Naive thymus-derived CD8-positive, alpha-beta T cell (primary cell): ENCODE measurements at regions not wholly inside any gene's neighbourhood (a gene's known extent, or its start where the extent isn't known, plus 50 kb on each side); places are given as distances from the start of the nearest gene placed in this dataset.
A peak's percentile ranks its signal among the peaks of the same experiment; 100 is the strongest.
"Not testable (repeated sequence)": the region's sequence is repeated elsewhere in the genome, so short reads cannot be mapped to it uniquely, and the experiment has no call there.

Experiments
- ATAC-seq, 2 donors: fragments of 150-1000 bp; cut with Tn5 transposase in 1 of 2; sonication (Bioruptor Pico), chemical (Tn5 transposase) in 1 of 2; 1 replicate in 1 of 2; 2 replicates in 1 of 2; pipeline ENCODE4 v1.10.0; 2021; ENCODE audit warnings: mild to moderate bottlenecking in 2 of 2, moderate library complexity in 2 of 2
- POLR2A ChIA-PET: fragments of 350-600 bp; sonication (Branson Sonifier 250); formaldehyde crosslinking; loops from one replicate; lab custom pipeline; 2021; ENCODE audit warnings: antibody characterized with exemption; lab: Charles Lee
- DNase-seq, 10 donors: peaks; one replicate each; pipeline versions ENCODE4 v3.0.0 to v3.0.0-alpha.2; 2020 to 2022
- H3K27ac Mint-ChIP-seq, 10 donors: one replicate each; pipeline ENCODE4 v1.8.0; 2020 to 2022; ENCODE audit warnings: mild to moderate bottlenecking in 10 of 10, mixed read lengths in 10 of 10, moderate library complexity in 4 of 10, inconsistent platforms in 1 of 10
- H3K27me3 Mint-ChIP-seq, 5 donors: one replicate each; pipeline ENCODE4 v1.8.0; 2021 to 2022; ENCODE audit warnings: mixed read lengths in 5 of 5
- H3K36me3 Mint-ChIP-seq, 3 donors: one replicate each; pipeline ENCODE4 v1.8.0; 2020 to 2022; ENCODE audit warnings: mixed read lengths in 3 of 3, mild to moderate bottlenecking in 2 of 3, inconsistent platforms in 1 of 3
- H3K4me1 Mint-ChIP-seq, 4 donors: one replicate each; pipeline ENCODE4 v1.8.0; 2021 to 2022; ENCODE audit warnings: mixed read lengths in 4 of 4
- H3K4me3 Mint-ChIP-seq, 10 donors: one replicate each; pipeline ENCODE4 v1.8.0; 2020 to 2022; ENCODE audit warnings: mild to moderate bottlenecking in 10 of 10, mixed read lengths in 10 of 10, moderate library complexity in 6 of 10, inconsistent platforms in 1 of 10
- H3K9me3 Mint-ChIP-seq, 9 donors: one replicate each; pipeline ENCODE4 v1.8.0; 2020 to 2022; ENCODE audit warnings: mixed read lengths in 9 of 9, mild to moderate bottlenecking in 3 of 9, inconsistent platforms in 1 of 9, moderate library complexity in 1 of 9

DNA sequence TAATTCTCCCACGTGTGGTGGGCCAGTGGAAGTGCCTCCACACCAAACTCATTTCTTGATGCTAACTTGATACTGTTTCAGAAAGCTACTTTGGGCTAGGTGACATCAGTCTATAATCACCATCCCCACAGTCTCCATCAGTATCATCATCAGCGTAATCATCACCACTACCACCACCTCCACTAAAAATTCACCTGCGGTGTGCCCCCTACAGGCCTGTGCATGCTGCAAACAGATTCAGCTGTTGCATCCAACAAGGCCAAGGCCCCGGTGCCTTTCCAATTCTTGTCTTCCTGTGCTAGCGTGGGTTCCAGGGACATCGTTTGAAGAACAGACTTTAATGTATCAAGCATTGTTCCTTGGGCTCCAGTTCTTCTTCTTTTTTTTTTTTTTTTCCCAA is 201.3 kb upstream of the EXOC2 start:
- no peak overlapping the region for H3K27ac Mint-ChIP-seq
- POLR2A ChIA-PET, result no interaction called here
- no peak overlapping the region for H3K4me3 Mint-ChIP-seq
- H3K27me3 Mint-ChIP-seq, result peaks cover 5 to 33% (median 12%) of the 10 kb centered on the region in 5 donors
- ATAC-seq (no peak), DNase-seq (no peak)
- no peaks in the 10 kb centered on the region for H3K36me3 Mint-ChIP-seq
- peaks cover 0 to 2% (median 0%) of the 10 kb centered on the region in 4 donors for H3K4me1 Mint-ChIP-seq
- H3K9me3 Mint-ChIP-seq, result no peaks in the 10 kb centered on the region

DNA sequence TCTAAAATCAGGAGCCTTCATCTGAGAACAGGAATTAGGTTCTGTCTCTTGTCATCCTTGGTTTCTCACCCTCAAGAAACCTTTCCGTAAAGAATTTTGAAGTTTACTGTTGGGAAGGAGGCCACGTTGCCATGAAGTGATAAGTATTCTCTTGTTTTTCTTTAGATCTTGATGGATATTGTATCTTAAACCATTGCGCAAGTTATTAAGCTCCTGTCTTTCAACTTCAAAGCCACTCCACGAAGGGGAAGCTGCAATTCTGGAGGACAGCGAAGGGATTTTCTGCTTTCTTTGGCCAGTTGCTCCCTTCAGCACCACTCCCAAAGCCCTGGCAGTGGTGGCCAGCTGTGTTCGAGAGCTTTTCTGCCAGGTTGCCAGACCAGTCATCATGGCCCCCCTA is 198.1 kb upstream of the EXOC2 start:
- DNase-seq (no peak), ATAC-seq (no peak)
- Mint-ChIP-seq H3K36me3 (no peaks in the 10 kb centered on the region), H3K27me3 (peaks cover 0 to 13% (median 4%) of the 10 kb centered on the region in 5 donors), H3K27ac (no peak overlapping the region), H3K4me1 (peaks cover 0 to 2% (median 0%) of the 10 kb centered on the region in 4 donors), H3K4me3 (no peak overlapping the region), H3K9me3 (no peaks in the 10 kb centered on the region)
- POLR2A ChIA-PET, result no interaction called here

DNA sequence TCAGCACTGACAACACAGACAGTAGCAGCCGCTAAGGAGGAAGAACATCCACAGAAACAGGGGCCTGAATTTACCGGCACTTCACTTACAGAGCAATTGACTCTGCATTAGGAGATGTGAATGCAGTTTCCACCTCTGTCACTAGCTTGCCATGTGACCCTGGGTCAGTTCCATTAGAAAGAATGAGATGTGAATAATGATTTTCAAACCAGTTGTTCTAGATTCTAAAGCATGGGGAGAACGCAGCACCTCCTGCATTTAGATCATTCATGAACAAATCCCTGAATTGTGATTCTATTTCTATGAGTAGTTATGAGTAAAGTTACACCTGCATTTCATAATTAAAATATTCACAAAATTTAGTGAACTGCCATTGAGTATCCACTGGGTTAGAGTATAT is 197.3 kb upstream of the EXOC2 start:
- H3K36me3 Mint-ChIP-seq, result no peaks in the 10 kb centered on the region
- DNase-seq (no peak), ATAC-seq (no peak)
- no peak overlapping the region for H3K27ac Mint-ChIP-seq
- peaks cover 2 to 4% (median 3%) of the 10 kb centered on the region in 4 donors for H3K4me1 Mint-ChIP-seq
- POLR2A ChIA-PET, result no interaction called here
- no peak overlapping the region for H3K4me3 Mint-ChIP-seq
- no peaks in the 10 kb centered on the region for H3K9me3 Mint-ChIP-seq
- peaks cover 0 to 12% (median 4%) of the 10 kb centered on the region in 5 donors for H3K27me3 Mint-ChIP-seq

DNA sequence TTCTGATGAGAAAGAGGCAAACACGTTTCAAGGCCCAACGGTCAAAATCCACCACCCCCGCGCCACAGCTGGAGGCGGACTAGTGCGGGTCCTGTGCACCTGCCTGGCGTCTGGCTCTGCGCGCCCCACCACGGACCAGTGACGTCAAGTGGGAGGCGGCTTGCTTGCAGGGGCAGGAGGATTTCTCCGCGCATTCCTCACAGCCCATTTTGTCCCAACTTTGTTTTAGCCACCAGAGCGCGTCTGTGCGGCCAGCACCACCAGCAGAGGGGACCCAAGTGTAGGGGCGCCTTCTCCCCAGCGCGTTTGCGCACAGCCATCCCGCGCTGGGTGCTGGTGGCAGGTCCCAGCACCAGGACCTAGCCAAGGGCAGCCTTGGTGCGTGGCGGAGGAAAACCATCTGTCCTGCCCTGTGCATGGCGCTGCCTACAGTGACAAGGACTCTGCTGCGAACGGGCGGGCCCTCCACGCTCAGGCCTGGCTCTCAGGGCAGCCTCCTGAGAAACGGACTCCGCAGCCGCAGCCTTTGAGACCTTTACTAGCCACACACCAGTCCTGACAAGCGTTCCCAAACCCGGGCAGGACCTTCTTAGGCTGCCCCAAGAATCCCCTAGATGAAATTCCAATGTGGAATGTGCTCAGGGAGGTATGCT is 194.8 kb upstream of the EXOC2 start:
- Mint-ChIP-seq H3K36me3 (no peaks in the 10 kb centered on the region), H3K27me3 (peaks cover 0 to 13% (median 4%) of the 10 kb centered on the region in 5 donors), H3K4me1 (peaks cover 5 to 13% (median 10%) of the 10 kb centered on the region in 4 donors), H3K4me3 (no peak overlapping the region), H3K27ac (no peak overlapping the region), H3K9me3 (no peaks in the 10 kb centered on the region)
- DNase-seq, result no peak
- ATAC-seq, result no peak
- POLR2A ChIA-PET, result no interaction called here

- H3K36me3 Mint-ChIP-seq, H3K4me3 Mint-ChIP-seq, H3K9me3 Mint-ChIP-seq, H3K27ac Mint-ChIP-seq, POLR2A ChIA-PET, DNase-seq, ATAC-seq: not testable (repeated sequence)
- peaks cover 4 to 27% (median 8%) of the 10 kb centered on the region in 5 donors for H3K27me3 Mint-ChIP-seq
- peaks cover 3 to 13% (median 10%) of the 10 kb centered on the region in 4 donors for H3K4me1 Mint-ChIP-seq
Observed at GRCh38 chr6:886116-886515, 193.2 kb upstream of the EXOC2 start.

GRCh38 chr6:885051-885590 is 192.2 kb upstream of the EXOC2 start:
- peak overlapping the region in 1 of 10 donors; percentile 2 for H3K27ac Mint-ChIP-seq
- H3K27me3 Mint-ChIP-seq, result peaks cover 4 to 37% (median 10%) of the 10 kb centered on the region in 5 donors
- H3K9me3 Mint-ChIP-seq, result no peaks in the 10 kb centered on the region

GRCh38 chr6:884570-884969 is 191.6 kb upstream of the EXOC2 start:
- H3K9me3 Mint-ChIP-seq, result no peaks in the 10 kb centered on the region
- DNase-seq (no peak), ATAC-seq (no peak)
- no peak overlapping the region for H3K4me3 Mint-ChIP-seq
- peaks cover 3 to 13% (median 10%) of the 10 kb centered on the region in 4 donors for H3K4me1 Mint-ChIP-seq
- POLR2A ChIA-PET, result no interaction called here
- no peaks in the 10 kb centered on the region for H3K36me3 Mint-ChIP-seq
- peaks cover 4 to 43% (median 13%) of the 10 kb centered on the region in 5 donors for H3K27me3 Mint-ChIP-seq
- H3K27ac Mint-ChIP-seq, result peak overlapping the region in 2 of 10 donors; percentile 2 to 35

More at GRCh38 chr6:885051-885590, 192.2 kb upstream of the EXOC2 start:
- ATAC-seq (no peak), DNase-seq (no peak)
- Mint-ChIP-seq H3K36me3 (no peaks in the 10 kb centered on the region), H3K4me1 (peaks cover 3 to 13% (median 10%) of the 10 kb centered on the region in 4 donors), H3K4me3 (no peak overlapping the region)
- POLR2A ChIA-PET, result no interaction called here

DNA sequence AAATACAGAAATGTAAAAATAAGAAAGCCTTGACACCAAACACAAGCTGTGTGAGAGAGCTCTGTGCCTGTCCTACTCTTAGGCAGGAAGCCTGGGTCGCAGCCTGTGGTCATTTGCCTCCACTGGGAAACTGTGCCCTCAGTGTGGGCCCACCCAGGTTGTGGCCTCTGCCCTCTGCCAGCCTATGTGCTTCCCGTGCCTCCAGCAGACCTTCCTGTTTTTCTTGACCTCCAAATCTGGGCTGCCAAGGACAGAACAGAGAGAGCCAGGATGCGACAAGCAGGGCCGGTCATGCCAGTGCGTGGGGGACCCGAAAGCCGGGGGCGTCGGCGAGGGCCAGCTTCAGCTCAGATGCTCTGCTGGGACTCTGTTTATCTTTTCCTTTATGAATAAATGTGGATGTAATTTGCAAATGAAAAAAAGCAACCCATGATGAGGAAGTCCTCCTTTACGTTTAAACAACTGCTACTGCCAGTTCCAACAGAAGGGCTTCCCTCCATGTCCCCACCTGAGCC is 189.2 kb upstream of the EXOC2 start:
- Mint-ChIP-seq H3K4me1 (peaks cover 3 to 13% (median 10%) of the 10 kb centered on the region in 4 donors), H3K27me3 (peaks cover 11 to 54% (median 24%) of the 10 kb centered on the region in 5 donors), H3K36me3 (no peaks in the 10 kb centered on the region), H3K9me3 (no peaks in the 10 kb centered on the region), H3K27ac (no peak overlapping the region), H3K4me3 (no peak overlapping the region)
- POLR2A ChIA-PET, result no interaction called here
- DNase-seq, result no peak
- ATAC-seq, result no peak

DNA sequence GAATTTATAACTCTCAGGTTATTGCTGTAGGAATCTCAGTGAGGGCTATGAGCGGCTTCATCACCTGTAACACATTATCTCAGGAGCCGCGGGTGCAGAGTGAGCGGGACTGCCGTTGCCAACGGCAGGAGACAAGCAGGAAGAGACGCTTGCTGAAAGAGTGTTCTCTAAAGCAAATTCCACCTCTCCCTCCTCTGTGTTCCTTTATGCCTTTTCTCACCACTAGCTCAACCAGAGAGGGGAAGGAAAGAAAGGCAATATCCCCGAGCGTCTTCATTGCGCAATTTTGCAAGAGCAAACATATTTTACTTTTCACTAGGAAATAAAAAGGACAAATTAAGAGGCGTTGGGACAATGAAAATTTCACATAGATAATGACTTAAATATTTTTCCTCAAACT is 185.2 kb upstream of the EXOC2 start:
- ATAC-seq (no peak), DNase-seq (no peak)
- H3K27me3 Mint-ChIP-seq, result peaks cover 16 to 81% (median 29%) of the 10 kb centered on the region in 5 donors
- H3K4me3 Mint-ChIP-seq, result no peak overlapping the region
- H3K36me3 Mint-ChIP-seq, result no peaks in the 10 kb centered on the region
- no peaks in the 10 kb centered on the region for H3K4me1 Mint-ChIP-seq
- POLR2A ChIA-PET, result no interaction called here
- no peak overlapping the region for H3K27ac Mint-ChIP-seq
- H3K9me3 Mint-ChIP-seq, result no peaks in the 10 kb centered on the region

- Mint-ChIP-seq H3K27me3 (peaks cover 18 to 77% (median 20%) of the 10 kb centered on the region in 5 donors), H3K4me3 (no peak overlapping the region), H3K27ac (no peak overlapping the region), H3K36me3 (no peaks in the 10 kb centered on the region), H3K9me3 (no peaks in the 10 kb centered on the region), H3K4me1 (no peaks in the 10 kb centered on the region)
- no peak for DNase-seq
- POLR2A ChIA-PET, result no interaction called here
- ATAC-seq, result no peak
Observed at GRCh38 chr6:875012-875411, 182.1 kb upstream of the EXOC2 start.

DNA sequence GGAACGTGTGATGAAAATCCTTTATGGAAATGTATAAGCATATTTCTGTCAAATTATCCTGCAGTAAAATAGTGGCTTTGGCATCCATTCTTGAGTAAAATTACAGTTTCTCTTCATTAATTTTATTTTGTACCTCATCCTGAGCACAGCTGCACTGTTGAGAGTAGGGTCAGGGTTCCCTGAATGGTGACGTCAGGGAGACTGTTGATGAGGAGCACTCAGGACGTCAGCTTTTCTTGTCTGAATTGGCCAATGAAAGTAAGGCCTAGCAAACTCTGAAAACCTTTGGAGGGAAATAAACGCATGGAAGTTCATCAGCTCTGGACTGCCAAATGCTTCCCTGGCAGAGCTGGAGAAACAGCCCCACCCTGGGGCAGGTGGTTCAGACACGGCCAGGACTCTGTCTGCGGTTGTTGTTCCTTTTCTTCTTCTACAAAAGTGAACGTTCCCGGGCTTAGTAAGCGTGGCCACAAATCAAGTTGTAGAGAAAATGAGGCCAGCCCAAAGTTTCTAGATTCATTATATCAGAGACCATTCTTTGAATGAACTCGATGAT is 179.7 kb upstream of the EXOC2 start:
- no peaks in the 10 kb centered on the region for H3K36me3 Mint-ChIP-seq
- H3K9me3 Mint-ChIP-seq, result no peaks in the 10 kb centered on the region
- no peaks in the 10 kb centered on the region for H3K4me1 Mint-ChIP-seq
- POLR2A ChIA-PET, result no interaction called here
- no peak overlapping the region for H3K27ac Mint-ChIP-seq
- peaks cover 9 to 80% (median 23%) of the 10 kb centered on the region in 5 donors for H3K27me3 Mint-ChIP-seq
- no peak overlapping the region for H3K4me3 Mint-ChIP-seq
- DNase-seq (no peak), ATAC-seq (no peak)

DNA sequence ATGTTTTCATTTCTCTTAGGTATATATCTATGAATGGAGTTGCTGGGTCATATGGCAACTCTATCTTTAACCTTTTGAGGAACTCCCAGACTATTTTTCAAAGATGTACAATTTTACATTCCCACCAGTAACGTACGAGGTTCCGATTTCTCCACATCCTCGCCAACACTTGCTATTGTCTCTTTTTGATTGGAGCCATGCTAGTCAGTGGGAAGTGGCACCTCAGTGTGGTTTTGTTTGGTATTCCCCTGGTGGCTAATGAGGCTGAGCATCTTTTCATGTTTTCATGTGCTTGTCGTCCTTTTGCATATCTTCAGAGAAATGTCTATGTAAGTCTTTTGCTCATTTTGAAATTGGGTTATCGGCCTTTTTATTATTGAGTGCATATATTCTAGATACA is 178.6 kb upstream of the EXOC2 start:
- peaks cover 11 to 69% (median 24%) of the 10 kb centered on the region in 5 donors for H3K27me3 Mint-ChIP-seq
- H3K4me1 Mint-ChIP-seq, result no peaks in the 10 kb centered on the region
- no peak for ATAC-seq
- no peak for DNase-seq
- no peak overlapping the region for H3K27ac Mint-ChIP-seq
- H3K36me3 Mint-ChIP-seq, result no peaks in the 10 kb centered on the region
- no peaks in the 10 kb centered on the region for H3K9me3 Mint-ChIP-seq
- no peak overlapping the region for H3K4me3 Mint-ChIP-seq
- POLR2A ChIA-PET, result no interaction called here

- Mint-ChIP-seq H3K27ac (no peak overlapping the region), H3K27me3 (peaks cover 12 to 62% (median 24%) of the 10 kb centered on the region in 5 donors), H3K36me3 (no peaks in the 10 kb centered on the region)
Observed at GRCh38 chr6:870096-870495, 177.2 kb upstream of the EXOC2 start.

More at GRCh38 chr6:870096-870495, 177.2 kb upstream of the EXOC2 start:
- H3K9me3 Mint-ChIP-seq, result no peaks in the 10 kb centered on the region
- DNase-seq (no peak), ATAC-seq (no peak)
- POLR2A ChIA-PET, result no interaction called here
- no peak overlapping the region for H3K4me3 Mint-ChIP-seq
- no peaks in the 10 kb centered on the region for H3K4me1 Mint-ChIP-seq
